Hepatocyte (in vitro differentiated cells): ENCODE measurements at regions not wholly inside any gene's neighbourhood (a gene's known extent, or its start where the extent isn't known, plus 50 kb on each side); places are given as distances from the start of the nearest gene placed in this dataset.

ENCODE experiments used
- DNase-seq: peaks from one replicate; pipeline ENCODE4 v3.0.0-alpha.2; 2016; ENCODE audit warnings: low spot score
- H2AFZ ChIP-seq: fragments of 200-600 bp; sonication (generic); 2 replicates; pipeline ENCODE4 v1.6.0; 2016; ENCODE audit warnings: antibody characterized with exemption, mild to moderate bottlenecking
- H3K27ac ChIP-seq: fragments of 200-600 bp; sonication (generic); 2 replicates; pipeline ENCODE4 v1.5.1; 2016; ENCODE audit warnings: mild to moderate bottlenecking
- H3K27me3 ChIP-seq: fragments of 200-600 bp; sonication (generic); 2 replicates; pipeline ENCODE4 v1.6.1; 2016
- H3K36me3 ChIP-seq: fragments of 200-600 bp; sonication (generic); replicated peaks from 2 replicates; pipeline ENCODE4 v1.5.1; 2016; ENCODE audit warnings: low read depth; ENCODE audit not compliant: insufficient read depth
- H3K4me1 ChIP-seq: fragments of 200-600 bp; sonication (generic); 2 replicates; pipeline ENCODE4 v1.5.1; 2016; ENCODE audit warnings: mild to moderate bottlenecking, moderate library complexity; ENCODE audit not compliant: insufficient read depth
- H3K4me2 ChIP-seq: fragments of 200-600 bp; sonication (generic); 2 replicates; pipeline ENCODE4 v1.6.0; 2016
- H3K4me3 ChIP-seq: fragments of 200-600 bp; sonication (generic); 2 replicates; pipeline ENCODE4 v1.5.1; 2016; ENCODE audit warnings: mild to moderate bottlenecking
- H3K79me2 ChIP-seq: fragments of 200-600 bp; sonication (generic); 2 replicates; pipeline ENCODE4 v1.6.0; 2017; ENCODE audit warnings: mild to moderate bottlenecking
- H3K9me2 ChIP-seq: fragments of 200-600 bp; sonication (generic); replicated peaks from 2 replicates; pipeline ENCODE4 v1.6.0; 2017; ENCODE audit warnings: mild to moderate bottlenecking; ENCODE audit not compliant: insufficient read depth
- H3K9me3 ChIP-seq: fragments of 200-600 bp; sonication (generic); 2 replicates; pipeline ENCODE4 v1.5.1; 2016; ENCODE audit warnings: low read depth, mild to moderate bottlenecking
- H4K20me1 ChIP-seq: fragments of 200-600 bp; sonication (generic); 2 replicates; pipeline ENCODE4 v1.6.0; 2016; ENCODE audit warnings: mild to moderate bottlenecking; ENCODE audit not compliant: insufficient read depth, poor library complexity, severe bottlenecking
- CTCF ChIP-seq: fragments of 200-600 bp; sonication (generic); IDR thresholded peaks from 2 replicates; pipeline ENCODE4 v1.5.1; 2016; ENCODE audit warnings: antibody characterized with exemption, mild to moderate bottlenecking; ENCODE audit not compliant: poor library complexity
- EZH2 ChIP-seq: fragments of 200-600 bp; sonication (generic); IDR thresholded peaks from 2 replicates; pipeline ENCODE4 v1.6.1; 2016; ENCODE audit warnings: antibody characterized with exemption, mild to moderate bottlenecking, borderline replicate concordance
- EZH2phosphoT487 ChIP-seq: fragments of 200-600 bp; sonication (generic); IDR thresholded peaks from one replicate; pipeline ENCODE4 v1.6.1; 2018; ENCODE audit warnings: antibody characterized with exemption, mild to moderate bottlenecking, low read depth, moderate library complexity; ENCODE audit not compliant: unreplicated experiment, severe bottlenecking
- WGBS: methylation state at CpG from one replicate; pipeline ENCODE4 v1.1.6; 2016; ENCODE audit warnings: low lambda C conversion rate; ENCODE audit errors: missing lambda C conversion rate; 5-methylcytosine and 5-hydroxymethylcytosine counted together

GRCh38 chr3:177739461-177739860 is 542.2 kb upstream of the TBL1XR1 start:
- H4K20me1 ChIP-seq = no peaks in the 10 kb centered on the region

GRCh38 chr3:177740254-177740653 is 543.0 kb upstream of the TBL1XR1 start:
- Histone ChIP-seq H3K4me2 (no peak overlapping the region), H3K4me3 (no peak overlapping the region), H3K36me3 (no peaks in the 10 kb centered on the region), H3K9me2 (no peaks in the 10 kb centered on the region), H3K79me2 (no peaks in the 10 kb centered on the region), H3K9me3 (no peaks in the 10 kb centered on the region), H3K27me3 (no peaks in the 10 kb centered on the region), H4K20me1 (no peaks in the 10 kb centered on the region), H3K4me1 (no peaks in the 10 kb centered on the region), H2AFZ (no peak overlapping the region), H3K27ac (no peak overlapping the region)
- WGBS = 55% methylated on average over 3 of the region's 3 CpGs
- DNase-seq = no peak
- TF ChIP-seq EZH2 = no peak
- TF ChIP-seq CTCF = no peak
- TF ChIP-seq EZH2phosphoT487 = no peak

More at GRCh38 chr3:177739461-177739860, 542.2 kb upstream of the TBL1XR1 start:
- Histone ChIP-seq H3K79me2 (no peaks in the 10 kb centered on the region), H3K4me3 (no peak overlapping the region), H3K27me3 (no peaks in the 10 kb centered on the region), H3K4me2 (no peak overlapping the region), H3K9me2 (no peaks in the 10 kb centered on the region), H3K36me3 (no peaks in the 10 kb centered on the region), H3K4me1 (no peaks in the 10 kb centered on the region), H2AFZ (no peak overlapping the region), H3K27ac (no peak overlapping the region), H3K9me3 (no peaks in the 10 kb centered on the region)
- DNase-seq = no peak
- TF ChIP-seq EZH2 (no peak), EZH2phosphoT487 (no peak), CTCF (no peak)
- WGBS = 98% methylated on average over 5 of the region's 5 CpGs

- WGBS = 85% methylated on average over 4 of the region's 4 CpGs
These were observed 545.0 kb upstream of the TBL1XR1 start for GRCh38 chr3:177742273-177742672.

More at GRCh38 chr3:177742273-177742672, 545.0 kb upstream of the TBL1XR1 start:
- Histone ChIP-seq H3K27me3 (no peaks in the 10 kb centered on the region), H3K4me2 (no peak overlapping the region), H4K20me1 (no peaks in the 10 kb centered on the region), H3K9me2 (no peaks in the 10 kb centered on the region), H2AFZ (no peak overlapping the region), H3K36me3 (no peaks in the 10 kb centered on the region), H3K27ac (no peak overlapping the region), H3K4me3 (no peak overlapping the region), H3K4me1 (peaks cover 10% of the 10 kb centered on the region), H3K9me3 (no peaks in the 10 kb centered on the region), H3K79me2 (no peaks in the 10 kb centered on the region)
- DNase-seq = no peak
- TF ChIP-seq EZH2 (no peak), EZH2phosphoT487 (no peak), CTCF (no peak)
